ENCODE measurements at regions not wholly inside any gene's neighbourhood (a gene's known extent, or its start where the extent isn't known, plus 50 kb on each side); places are given as distances from the start of the nearest gene placed in this dataset.

- intact Hi-C loops (cut with micrococcal nuclease) = loop anchor here (1.0 to 5.0 kb wide), 2 partner anchors 269 to 1123 kb away; no protein-coding TSS in a partner anchor
Observed at GRCh38 chr4:167290678-167291077, 56.4 kb upstream of the SPOCK3 start.

- intact Hi-C loops (cut with micrococcal nuclease) = no loop called here
Observed at GRCh38 chr4:167308876-167309275, 74.6 kb upstream of the SPOCK3 start.

- intact Hi-C loops (cut with micrococcal nuclease) = no loop called here
Observed at GRCh38 chr4:167321299-167321698, 87.0 kb upstream of the SPOCK3 start.

GRCh38 chr4:167339781-167340180 is 105.5 kb upstream of the SPOCK3 start:
- intact Hi-C loops (cut with micrococcal nuclease) = no loop called here

GRCh38 chr4:167359711-167360110 is 125.4 kb upstream of the SPOCK3 start:
- intact Hi-C loops (cut with micrococcal nuclease) = no loop called here

DNA sequence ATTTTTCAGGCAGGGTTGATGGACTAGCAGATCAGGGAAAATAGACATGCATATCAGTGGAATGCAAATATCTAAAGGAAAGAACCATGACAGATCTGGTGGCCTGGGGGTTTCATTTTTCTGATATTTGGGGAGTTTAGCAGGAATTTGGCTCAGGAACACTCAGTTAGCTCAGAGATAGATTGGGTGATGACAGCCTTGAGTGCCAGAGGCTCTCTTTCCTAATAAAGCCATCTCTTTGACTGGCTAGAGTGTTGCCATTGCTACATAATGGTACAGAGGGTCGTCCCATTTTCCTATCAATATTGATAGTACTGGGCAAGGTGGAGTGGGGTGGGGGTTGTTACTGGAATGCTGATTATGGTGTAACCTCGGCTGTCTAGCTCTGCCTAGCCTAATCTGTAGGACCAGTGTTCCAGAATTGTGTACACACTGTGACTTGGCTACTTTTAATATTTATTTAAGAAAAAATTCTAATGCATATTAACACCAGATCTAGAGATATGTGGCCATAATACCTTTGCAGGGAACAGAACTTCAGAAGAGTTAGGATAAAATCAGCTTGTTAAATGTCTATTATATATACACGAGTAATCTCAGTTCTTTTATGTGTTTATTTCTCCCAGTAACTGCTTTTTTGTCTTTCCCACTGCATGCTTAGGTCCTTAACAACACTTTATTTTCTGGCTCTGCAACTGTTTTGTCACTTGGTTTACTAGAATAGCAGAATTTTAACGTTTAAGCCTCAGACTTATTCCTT is 145.0 kb upstream of the SPOCK3 start:
- intact Hi-C loops (cut with micrococcal nuclease) = no loop called here

GRCh38 chr4:167380964-167381363 is 146.7 kb upstream of the SPOCK3 start:
- intact Hi-C loops (cut with micrococcal nuclease) = no loop called here

DNA sequence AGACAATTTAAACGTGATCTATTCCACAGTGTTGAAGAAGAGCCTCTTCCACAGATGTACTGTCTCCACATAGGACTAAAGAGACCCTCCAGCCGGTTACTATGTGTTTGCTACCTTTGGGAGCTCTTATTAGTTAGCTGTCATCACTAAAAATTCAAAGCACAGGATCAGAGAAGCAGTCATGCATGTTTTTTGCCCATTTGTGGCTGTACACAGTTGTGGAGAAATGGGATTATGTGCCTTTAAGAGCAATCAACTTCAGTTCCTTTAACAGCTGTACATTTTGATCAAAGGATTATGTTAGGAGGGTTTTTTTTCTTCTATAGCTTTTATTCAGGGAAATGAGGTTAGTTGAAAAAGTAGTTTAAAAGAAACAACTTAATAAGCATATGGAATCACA is 149.0 kb upstream of the SPOCK3 start:
- intact Hi-C loops (cut with micrococcal nuclease) = no loop called here

- intact Hi-C loops (cut with micrococcal nuclease) = no loop called here
Observed at GRCh38 chr4:167397586-167397985, 163.3 kb upstream of the SPOCK3 start.

- intact Hi-C loops (cut with micrococcal nuclease) = no loop called here
Observed at GRCh38 chr4:167399201-167399600, 164.9 kb upstream of the SPOCK3 start.

DNA sequence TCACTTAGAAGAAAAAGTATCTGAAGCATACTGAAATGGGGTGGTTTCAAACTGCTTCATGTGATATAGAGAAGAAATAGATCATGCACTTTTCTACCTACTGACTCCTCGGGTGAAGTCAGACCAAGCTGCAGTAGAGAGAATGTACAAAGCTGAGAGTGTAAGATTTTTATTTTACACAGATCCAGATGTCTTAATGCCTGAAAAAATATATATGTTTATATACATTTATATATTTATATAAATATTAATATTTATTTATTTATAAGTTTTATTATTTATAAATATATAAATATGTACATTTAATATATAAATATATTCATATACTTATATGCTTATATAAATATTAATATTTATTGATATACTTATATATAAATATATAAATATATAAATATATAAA is 171.9 kb upstream of the SPOCK3 start:
- intact Hi-C loops (cut with micrococcal nuclease) = loop anchor here (5.0 kb wide), 1 partner anchor 381 kb away; no protein-coding TSS in a partner anchor

DNA sequence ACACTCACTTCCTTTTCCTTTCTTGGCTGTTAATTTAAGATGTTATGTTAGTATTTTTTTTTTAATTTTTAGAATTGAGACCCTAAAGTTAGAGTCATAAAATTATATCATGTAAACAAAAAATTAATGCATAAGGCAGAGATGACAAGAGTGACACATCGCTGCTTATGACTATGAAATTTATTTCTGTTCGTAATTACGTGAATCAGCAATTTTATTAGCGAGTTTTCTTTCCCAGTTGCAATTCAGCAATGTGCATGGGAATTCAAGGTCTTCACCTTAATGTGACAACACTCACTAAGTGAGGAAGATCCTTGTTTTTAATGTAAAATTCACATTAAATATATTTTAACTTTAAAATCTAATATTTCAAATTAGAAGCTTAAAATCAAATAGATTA is 181.2 kb upstream of the SPOCK3 start:
- intact Hi-C loops (cut with micrococcal nuclease) = loop anchor here (10.0 kb wide), 1 partner anchor 311 kb away; no protein-coding TSS in a partner anchor

DNA sequence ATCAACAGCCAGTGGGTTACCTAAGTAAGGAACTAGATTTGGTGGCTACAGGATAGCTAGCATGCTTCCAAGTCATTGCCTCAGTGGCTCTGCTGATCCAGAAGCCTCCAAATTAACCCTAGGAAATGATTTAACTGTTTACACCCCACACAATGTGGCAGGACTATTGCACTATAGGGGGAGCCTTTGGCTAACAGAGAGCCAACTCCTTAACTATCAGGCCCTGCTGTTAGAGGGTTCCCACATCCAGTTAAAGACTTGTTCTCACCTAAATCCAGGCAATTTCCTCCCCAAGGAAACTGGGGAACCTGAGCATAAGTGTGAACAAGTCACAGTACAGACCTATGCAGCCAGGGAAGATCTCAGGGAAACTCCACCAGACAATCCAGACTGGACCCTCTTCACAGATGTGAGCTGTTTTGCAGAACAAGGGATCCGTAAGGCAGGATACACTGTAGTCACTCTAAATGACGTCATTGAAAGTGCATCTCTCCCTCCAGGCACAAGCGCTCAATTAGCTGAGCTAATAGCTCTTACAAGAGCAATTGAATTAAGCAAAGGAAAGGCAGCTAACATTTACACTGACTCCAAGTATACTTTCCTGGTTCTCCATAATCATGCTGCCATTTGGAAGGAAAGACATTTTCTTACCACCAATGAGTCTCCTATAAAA is 185.3 kb upstream of the SPOCK3 start:
- intact Hi-C loops (cut with micrococcal nuclease) = loop anchor here (10.0 kb wide), 1 partner anchor 315 kb away; no protein-coding TSS in a partner anchor

DNA sequence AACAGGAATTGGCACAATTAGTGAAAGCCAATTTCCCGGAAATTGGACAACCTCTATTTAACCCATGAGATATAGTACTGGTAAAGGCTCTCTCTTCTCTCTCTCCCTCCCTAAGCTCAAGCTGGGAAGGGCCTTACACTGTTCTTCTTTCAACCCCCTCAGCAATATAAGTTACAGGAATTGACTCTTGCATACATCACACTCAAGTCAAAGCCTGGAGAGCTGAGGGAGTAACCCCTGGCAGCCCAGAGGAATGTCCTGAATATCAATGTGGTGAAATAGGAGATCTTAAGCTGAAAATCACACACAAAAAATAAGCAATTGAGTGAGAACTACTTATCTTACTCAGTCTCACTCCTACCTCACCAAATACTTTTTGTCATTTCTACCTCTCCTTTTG is 186.9 kb upstream of the SPOCK3 start:
- intact Hi-C loops (cut with micrococcal nuclease) = no loop called here

DNA sequence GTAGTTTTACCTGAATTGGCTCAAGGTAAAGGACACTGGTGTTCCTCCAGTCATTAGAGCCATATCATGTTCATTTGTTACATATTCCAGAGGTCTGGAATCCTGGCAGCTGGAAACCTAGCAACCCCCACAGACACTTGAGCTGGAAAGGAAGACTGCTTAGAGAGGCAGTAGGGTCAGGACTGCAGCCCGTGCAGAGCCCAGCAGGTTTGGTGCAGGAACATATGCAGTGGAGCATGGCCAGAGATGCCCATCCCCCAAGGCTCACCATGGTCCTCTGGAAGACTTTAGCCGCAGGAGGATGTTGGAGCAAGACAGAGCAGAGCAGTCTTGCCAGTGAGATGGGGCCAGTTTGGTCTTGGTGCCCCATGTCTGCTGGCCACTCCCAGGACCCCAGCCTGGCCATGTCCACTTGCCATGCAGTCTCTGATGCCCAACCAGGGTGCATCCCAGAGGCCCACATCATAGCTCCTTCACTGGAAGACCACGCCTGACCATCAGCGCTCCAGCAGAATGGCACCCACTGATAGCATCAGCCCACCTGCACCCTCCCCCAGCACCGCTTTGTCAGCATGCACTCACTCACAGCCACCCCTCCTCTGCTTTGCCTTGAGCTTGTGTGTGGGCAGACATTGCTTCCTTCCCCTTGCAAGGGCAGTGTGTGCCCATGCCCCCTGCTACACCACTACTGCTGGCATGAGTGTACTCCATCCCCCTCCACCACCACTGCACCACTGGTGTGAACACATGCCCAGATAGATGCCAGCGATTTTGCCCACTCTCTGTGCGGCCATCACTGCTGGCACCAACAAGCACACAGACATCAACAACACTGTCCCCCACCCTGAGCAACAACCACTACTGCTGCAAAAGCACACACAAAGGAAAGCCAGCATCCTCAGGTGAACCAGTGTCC is 190.3 kb upstream of the SPOCK3 start:
- intact Hi-C loops (cut with micrococcal nuclease) = no loop called here

DNA sequence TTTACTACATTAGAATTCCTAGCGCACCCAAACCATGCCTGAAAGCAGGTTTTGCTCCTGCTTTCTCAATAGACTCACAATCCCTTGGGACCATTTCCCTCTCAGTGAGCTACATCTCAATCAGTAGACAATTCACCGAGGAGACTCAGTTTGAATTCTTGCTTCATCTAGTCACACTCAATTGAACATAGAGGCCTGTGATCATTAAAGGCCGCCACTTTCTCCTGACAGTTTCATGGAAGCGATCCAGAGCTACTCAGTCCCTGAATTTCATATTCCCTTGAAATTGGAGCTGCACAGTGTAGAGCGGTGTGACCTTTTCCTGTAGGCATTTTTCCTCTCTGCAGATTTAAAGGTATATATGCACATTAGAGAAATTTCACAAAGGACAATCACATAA is 193.9 kb upstream of the SPOCK3 start:
- intact Hi-C loops (cut with micrococcal nuclease) = no loop called here

- intact Hi-C loops (cut with micrococcal nuclease) = no loop called here
Observed at GRCh38 chr4:167431371-167431770, 197.1 kb upstream of the SPOCK3 start.

- intact Hi-C loops (cut with micrococcal nuclease) = no loop called here
Observed at GRCh38 chr4:167435786-167436185, 201.5 kb upstream of the SPOCK3 start.

- intact Hi-C loops (cut with micrococcal nuclease) = no loop called here
Observed at GRCh38 chr4:167443841-167444240, 209.5 kb upstream of the SPOCK3 start.

GRCh38 chr4:167452922-167453430 is 218.7 kb upstream of the SPOCK3 start:
- intact Hi-C loops (cut with micrococcal nuclease) = no loop called here

DNA sequence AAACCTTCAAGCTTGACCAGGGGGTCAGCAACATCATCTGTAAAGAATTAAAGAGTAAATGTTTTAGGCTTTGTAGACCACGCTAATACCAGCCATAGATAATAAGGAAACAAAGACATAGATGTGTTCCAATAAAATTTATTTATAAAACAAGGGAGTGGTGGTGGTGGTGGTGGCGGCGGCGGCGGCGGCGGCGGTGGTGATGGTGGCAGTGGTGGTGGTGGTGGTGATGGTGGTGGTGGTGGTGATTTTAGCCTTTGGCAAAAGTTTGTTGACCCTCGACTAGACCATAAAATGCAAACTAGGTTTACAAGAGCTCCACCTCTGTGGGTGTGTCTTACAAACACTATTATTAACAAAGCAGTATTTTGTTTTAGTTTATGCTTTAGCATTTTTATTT is 222.3 kb upstream of the SPOCK3 start:
- intact Hi-C loops (cut with micrococcal nuclease) = no loop called here

Measured in T-helper 1 cell treated with Interleukin-12 subunit alpha and Interleukin-12 subunit beta and Interleukin-4 antibody, amounts not matched to agents 30 ng/mL and 1 ng/mL, for 36 hours (primary cell).